ENCODE measurements at regions not wholly inside any gene's neighbourhood (a gene's known extent, or its start where the extent isn't known, plus 50 kb on each side); places are given as distances from the start of the nearest gene placed in this dataset.

GRCh38 chr1:238485057-238485911 is 594.6 kb upstream of the ZP4 start:
- CTCF ChIA-PET: no interaction called here

GRCh38 chr1:238484121-238484520 is 593.4 kb upstream of the ZP4 start:
- no peak overlapping the region for H3K27ac ChIP-seq
- no peak for TF ChIP-seq CTCF (conservative IDR thresholded peaks at IDR 0.05; ENCODE audit: low read depth)
- CTCF ChIA-PET: no interaction called here
- DNase-seq (ENCODE audit: low spot score): no peak
- POLR2A ChIA-PET (ENCODE audit: low non-redundant PET): no interaction called here

More at GRCh38 chr1:238485057-238485911, 594.6 kb upstream of the ZP4 start:
- POLR2A ChIA-PET (ENCODE audit: low non-redundant PET): no interaction called here
- H3K27ac ChIP-seq: no peak overlapping the region
- DNase-seq (ENCODE audit: low spot score): no peak
- TF ChIP-seq CTCF (conservative IDR thresholded peaks at IDR 0.05; ENCODE audit: low read depth): no peak

- no peak overlapping the region for H3K27ac ChIP-seq
- POLR2A ChIA-PET (ENCODE audit: low non-redundant PET): no interaction called here
- CTCF ChIA-PET: no interaction called here
- TF ChIP-seq CTCF (conservative IDR thresholded peaks at IDR 0.05; ENCODE audit: low read depth): no peak
- no peak for DNase-seq (ENCODE audit: low spot score)
These were observed 586.1 kb upstream of the ZP4 start for GRCh38 chr1:238476841-238477240.

GRCh38 chr1:238475712-238476111 is 585.0 kb upstream of the ZP4 start:
- no peak for DNase-seq (ENCODE audit: low spot score)
- no peak overlapping the region for H3K27ac ChIP-seq
- no peak for TF ChIP-seq CTCF (conservative IDR thresholded peaks at IDR 0.05; ENCODE audit: low read depth)
- ChIA-PET CTCF (no interaction called here), POLR2A (ENCODE audit: low non-redundant PET) (no interaction called here)

GRCh38 chr1:238474263-238474662 is 583.5 kb upstream of the ZP4 start:
- DNase-seq (ENCODE audit: low spot score): no peak
- H3K27ac ChIP-seq: no peak overlapping the region
- ChIA-PET CTCF (no interaction called here), POLR2A (ENCODE audit: low non-redundant PET) (no interaction called here)
- no peak for TF ChIP-seq CTCF (conservative IDR thresholded peaks at IDR 0.05; ENCODE audit: low read depth)

- no peak for TF ChIP-seq CTCF (conservative IDR thresholded peaks at IDR 0.05; ENCODE audit: low read depth)
- DNase-seq (ENCODE audit: low spot score): no peak
- CTCF ChIA-PET: interaction anchor here (0.5 kb wide), 1 partner anchor 636 kb away, joined by 3 read pairs; no protein-coding TSS in a partner anchor
These were observed 578.5 kb upstream of the ZP4 start for GRCh38 chr1:238469146-238469631.

More at GRCh38 chr1:238469146-238469631, 578.5 kb upstream of the ZP4 start:
- H3K27ac ChIP-seq: no peak overlapping the region
- POLR2A ChIA-PET (ENCODE audit: low non-redundant PET): no interaction called here

All from RWPE1 (cell line).